HCT116 (cell line): ENCODE measurements at regions not wholly inside any gene's neighbourhood (a gene's known extent, or its start where the extent isn't known, plus 50 kb on each side); places are given as distances from the start of the nearest gene placed in this dataset.

Experiments used
- ATAC-seq: fragments of 200-7000 bp; cut with Tn5 transposase; 2 replicates; pipeline ENCODE4 v1.9.1; 2020; ENCODE audit warnings: mild to moderate bottlenecking, moderate library complexity
- BruUV-seq: library from RNA; stranded (reverse); fragments of 400-500 nt; replicated peaks from 2 replicates; lab custom pipeline; 2021; lab: Mats Ljungman, UMichigan
- CTCF ChIA-PET: fragments of 300-600 bp; sonication (Branson Sonifier 250); formaldehyde crosslinking; loops from one replicate; lab custom pipeline; 2021; ENCODE audit warnings: antibody characterized with exemption; lab: Charles Lee
- POLR2A ChIA-PET: fragments of 300-600, 350-600 bp; sonication (Branson Sonifier 250); formaldehyde crosslinking; loops from one replicate; lab custom pipeline; 2021; ENCODE audit warnings: antibody characterized with exemption; lab: Charles Lee
- RAD21 ChIA-PET, 2 experiments: fragments of 300-600 bp; sonication (Branson Sonifier 250); formaldehyde crosslinking; loops; one replicate each; lab custom pipeline; 2023; ENCODE audit warnings: low total read pairs in 2 of 2; ENCODE audit not compliant: uncharacterized antibody in 2 of 2, unreplicated experiment in 2 of 2, low non-redundant PET in 1 of 2; lab: Charles Lee
- DNase-seq: peaks from one replicate; pipeline ENCODE4 v3.0.0-alpha.2; 2010; ENCODE audit warnings: low read depth, low spot score
- H2AFZ ChIP-seq: fragments of 200-600 bp; shearing (Covaris generic), sonication (generic); 2 replicates; pipeline ENCODE4 v1.6.1; 2017; ENCODE audit warnings: low read depth, mixed run types, mixed read lengths, antibody characterized with exemption, low read length; ENCODE audit not compliant: poor library complexity, severe bottlenecking
- H3K27ac ChIP-seq: 2 replicates; pipeline ENCODE4 v1.5.1; 2012; ENCODE audit warnings: low read depth, low read length
- H3K27me3 ChIP-seq: fragments of 200-600 bp; sonication (generic); 2 replicates; pipeline ENCODE4 v1.6.1; 2016; ENCODE audit warnings: mixed run types, low read length, mixed read lengths; ENCODE audit not compliant: insufficient read depth
- H3K36me3 ChIP-seq, 2 experiments: fragments of 200-500 bp in 1 of 2; fragments of 200-600 bp in 1 of 2; sonication (Bioruptor generic) in 1 of 2; sonication (generic) in 1 of 2; 2 replicates each; pipeline versions ENCODE4 v1.5.1 to v1.6.1; 2014 to 2016; ENCODE audit warnings: low read length in 2 of 2, inconsistent platforms in 1 of 2, mixed read lengths in 1 of 2, mixed run types in 1 of 2; ENCODE audit not compliant: insufficient read depth in 2 of 2, control insufficient read depth in 1 of 2
- H3K4me1 ChIP-seq, 2 experiments: fragments of 200-600 bp in 1 of 2; sonication (generic) in 1 of 2; 2 replicates each; pipeline versions ENCODE4 v1.5.1 to v1.6.1; 2012 to 2017; ENCODE audit warnings: low read length in 2 of 2, inconsistent platforms in 1 of 2, mild to moderate bottlenecking in 1 of 2, mixed read lengths in 1 of 2, mixed run types in 1 of 2, moderate library complexity in 1 of 2; ENCODE audit not compliant: insufficient read depth in 2 of 2, control insufficient read depth in 1 of 2
- H3K4me2 ChIP-seq: fragments of 200-600 bp; sonication (generic); 2 replicates; pipeline ENCODE4 v1.6.1; 2017; ENCODE audit warnings: mixed run types, low read length, mixed read lengths
- H3K4me3 ChIP-seq, 2 experiments: fragments of 200-600 bp in 1 of 2; sonication (generic) in 1 of 2; replicated peaks in 1 of 2; 2 replicates each; pipeline ENCODE4 v1.5.1; 2011 to 2016; ENCODE audit warnings: low read length in 2 of 2, control low read depth in 1 of 2, low read depth in 1 of 2, mild to moderate bottlenecking in 1 of 2, mixed read lengths in 1 of 2, mixed run types in 1 of 2
- H3K79me2 ChIP-seq: fragments of 200-600 bp; sonication (generic); 2 replicates; pipeline ENCODE4 v1.6.1; 2017; ENCODE audit warnings: mild to moderate bottlenecking, mixed run types, low read length, moderate library complexity, mixed read lengths; ENCODE audit not compliant: insufficient read depth
- H3K9ac ChIP-seq: fragments of 200-600 bp; sonication (generic); 2 replicates; pipeline ENCODE4 v1.6.1; 2016; ENCODE audit warnings: low read length, mixed read lengths
- H3K9me2 ChIP-seq: fragments of 200-600 bp; sonication (generic), shearing (Covaris generic); 2 replicates; pipeline ENCODE4 v1.6.1; 2017; ENCODE audit warnings: mixed run types, mild to moderate bottlenecking, moderate library complexity; ENCODE audit not compliant: insufficient read depth
- H3K9me3 ChIP-seq, 2 experiments: fragments of 200-500 bp in 1 of 2; fragments of 200-600 bp in 1 of 2; sonication (Bioruptor generic) in 1 of 2; sonication (generic) in 1 of 2; 2 replicates each; pipeline ENCODE4 v1.6.1; 2014 to 2017; ENCODE audit warnings: low read length in 2 of 2, mixed read lengths in 2 of 2, inconsistent platforms in 1 of 2, low read depth in 1 of 2, mild to moderate bottlenecking in 1 of 2, mixed run types in 1 of 2, moderate library complexity in 1 of 2; ENCODE audit not compliant: control insufficient read depth in 1 of 2, insufficient read depth in 1 of 2
- H4K20me1 ChIP-seq: fragments of 200-600 bp; sonication (generic), shearing (Covaris generic); 2 replicates; pipeline ENCODE4 v1.6.1; 2017; ENCODE audit warnings: mixed run types, mild to moderate bottlenecking, moderate library complexity; ENCODE audit not compliant: insufficient read depth
- CEBPB ChIP-seq: IDR thresholded peaks from 2 replicates; pipeline ENCODE4 v1.6.1; 2012; ENCODE audit warnings: low read depth
- EGR1 ChIP-seq: IDR thresholded peaks from 2 replicates; pipeline ENCODE4 v1.6.1; 2012; ENCODE audit warnings: low read depth
- ELF1 ChIP-seq: IDR thresholded peaks from 2 replicates; pipeline ENCODE4 v1.6.1; 2012; ENCODE audit warnings: low read depth, borderline replicate concordance
- EZH2phosphoT487 ChIP-seq: fragments of 200-600 bp; IDR thresholded peaks from 2 replicates; pipeline ENCODE4 v1.6.1; 2018; ENCODE audit warnings: antibody characterized with exemption, borderline replicate concordance
- FOSL1 ChIP-seq: IDR thresholded peaks from 2 replicates; pipeline ENCODE4 v1.6.1; 2012; ENCODE audit warnings: low read depth
- JUND ChIP-seq: IDR thresholded peaks from 2 replicates; pipeline ENCODE4 v1.6.1; 2012
- POLR2A ChIP-seq: IDR thresholded peaks from 2 replicates; pipeline ENCODE4 v1.7.0; 2011; ENCODE audit warnings: borderline replicate concordance; ENCODE audit not compliant: insufficient read depth, insufficient read length; ENCODE audit errors: extremely low read depth
- POLR2AphosphoS5 ChIP-seq: IDR thresholded peaks from 2 replicates; pipeline ENCODE4 v1.6.1; 2011; ENCODE audit warnings: mild to moderate bottlenecking, low read depth, low read length, moderate library complexity
- RAD21 ChIP-seq: IDR thresholded peaks from 2 replicates; pipeline ENCODE4 v1.6.1; 2012; ENCODE audit warnings: low read depth, mild to moderate bottlenecking
- SIN3A ChIP-seq: IDR thresholded peaks from 2 replicates; pipeline ENCODE4 v1.6.1; 2012; ENCODE audit warnings: low read depth
- SP1 ChIP-seq: IDR thresholded peaks from 2 replicates; pipeline ENCODE4 v1.6.1; 2012; ENCODE audit warnings: low read depth
- TCF7L2 ChIP-seq: IDR thresholded peaks from 2 replicates; pipeline ENCODE4 v1.7.0; 2011; ENCODE audit warnings: borderline replicate concordance, inconsistent platforms; ENCODE audit not compliant: insufficient read depth, insufficient read length; ENCODE audit errors: extremely low read depth
- YY1 ChIP-seq: IDR thresholded peaks from 2 replicates; pipeline ENCODE4 v1.6.1; 2011; ENCODE audit warnings: low read length, low read depth, moderate library complexity, mild to moderate bottlenecking; ENCODE audit not compliant: insufficient replicate concordance; ENCODE audit errors: extremely low read depth
- ZFX ChIP-seq: fragments of 450-650 bp; IDR thresholded peaks from 2 replicates; pipeline ENCODE4 v1.6.1; 2017
- ZNF274 ChIP-seq: fragments of 200-500 bp; sonication (Bioruptor generic); IDR thresholded peaks from 2 replicates; pipeline ENCODE4 v1.6.1; 2014; ENCODE audit warnings: mild to moderate bottlenecking, low read depth, low read length, inconsistent platforms
- intact Hi-C: fragments of 100-400 bp; cut with micrococcal nuclease; formaldehyde crosslinking; loops from 2 replicates; pipeline ENCODE4 v1.10.0; 2022
- TF ChIP-seq, protein P1 (sequence below): IDR thresholded peaks from 2 replicates; pipeline ENCODE4 v1.6.1; 2012
- TF ChIP-seq, protein P2 (sequence below): IDR thresholded peaks from 2 replicates; pipeline ENCODE4 v1.6.1; 2012; ENCODE audit warnings: low read depth
- TF ChIP-seq, protein P3 (sequence below): IDR thresholded peaks from 2 replicates; pipeline ENCODE4 v1.6.1; 2011; ENCODE audit warnings: mild to moderate bottlenecking, low read length, moderate library complexity; ENCODE audit not compliant: insufficient replicate concordance; ENCODE audit errors: extremely low read depth

DNA sequence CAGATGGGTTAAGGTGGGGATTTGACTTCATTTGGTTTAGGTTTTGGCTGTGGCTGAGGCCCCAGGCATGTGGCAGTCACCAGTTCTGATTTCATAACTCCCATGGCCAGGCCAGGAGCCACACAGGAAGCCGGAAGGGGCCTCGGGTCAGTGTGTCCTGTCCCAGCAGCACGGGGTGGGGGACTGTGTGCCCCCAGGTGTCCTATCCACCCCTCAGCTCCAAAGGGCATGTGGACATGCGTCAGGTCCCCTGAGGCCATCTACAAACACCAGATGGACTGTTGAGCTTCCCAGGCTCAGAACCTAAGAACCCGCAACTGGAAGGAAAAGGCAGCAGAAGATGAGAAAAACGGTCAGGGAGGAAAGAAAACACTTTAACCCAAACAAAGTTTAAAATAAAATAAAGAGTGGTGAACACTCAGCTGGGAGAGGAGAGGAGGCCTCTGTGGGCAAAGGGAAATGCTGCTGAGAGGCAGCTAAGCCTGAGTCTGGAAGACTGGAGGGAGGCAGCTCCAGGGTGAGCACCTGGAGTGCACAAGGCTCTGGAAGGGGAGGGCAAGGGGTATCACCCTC lies 260.8 kb downstream of the AUH start:
- ChIA-PET CTCF (interaction anchor here (1.2 kb wide), 1 partner anchor 325 kb away, joined by 3 read pairs; no protein-coding TSS in a partner anchor), RAD21 (interaction anchor here in 1 of 2 experiments (1.2 kb wide), 1 partner anchor 90 kb away, joined by 6 read pairs; no protein-coding TSS in a partner anchor), POLR2A (interaction anchor here (1.2 kb wide), 1 partner anchor 12 kb away, joined by 3 read pairs; no protein-coding TSS in a partner anchor)
- Histone ChIP-seq H3K4me1 (peaks cover 25 to 49% of the 10 kb centered on the region in 2 experiments), H4K20me1 (no peaks in the 10 kb centered on the region), H3K4me3 (no peak overlapping the region), H3K9me2 (no peaks in the 10 kb centered on the region), H3K79me2 (no peaks in the 10 kb centered on the region), H3K27ac (peak overlapping the region; percentile 45), H3K9me3 (no peaks in the 10 kb centered on the region), H2AFZ (no peak overlapping the region), H3K36me3 (no peaks in the 10 kb centered on the region), H3K9ac (no peak overlapping the region), H3K4me2 (peak overlapping the region; percentile 61), H3K27me3 (no peaks in the 10 kb centered on the region)
- ATAC-seq, result peak; percentile 10; the same call in 1 of the 2 replicates
- intact Hi-C loops, result no loop called here
- BruUV-seq, result no TSS peak
- no peak for DNase-seq
- no peak for TF ChIP-seq POLR2A
- no peak for TF ChIP-seq POLR2AphosphoS5
- no peak; the same call in 1 of the 2 replicates for TF ChIP-seq CEBPB
- no peak for TF ChIP-seq EGR1
- TF ChIP-seq ZNF274, result no peak
- no peak for TF ChIP-seq FOSL1
- TF ChIP-seq ZFX, result no peak
- no peak for TF ChIP-seq EZH2phosphoT487
- TF ChIP-seq ELF1, result no peak
- no peak for TF ChIP-seq SP1
- TF ChIP-seq TCF7L2, result no peak
- TF ChIP-seq SIN3A, result no peak
- TF ChIP-seq, protein P1, sequence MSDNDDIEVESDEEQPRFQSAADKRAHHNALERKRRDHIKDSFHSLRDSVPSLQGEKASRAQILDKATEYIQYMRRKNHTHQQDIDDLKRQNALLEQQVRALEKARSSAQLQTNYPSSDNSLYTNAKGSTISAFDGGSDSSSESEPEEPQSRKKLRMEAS, result no peak
- TF ChIP-seq RAD21, result no peak
- TF ChIP-seq YY1, result no peak
- TF ChIP-seq, protein P2, sequence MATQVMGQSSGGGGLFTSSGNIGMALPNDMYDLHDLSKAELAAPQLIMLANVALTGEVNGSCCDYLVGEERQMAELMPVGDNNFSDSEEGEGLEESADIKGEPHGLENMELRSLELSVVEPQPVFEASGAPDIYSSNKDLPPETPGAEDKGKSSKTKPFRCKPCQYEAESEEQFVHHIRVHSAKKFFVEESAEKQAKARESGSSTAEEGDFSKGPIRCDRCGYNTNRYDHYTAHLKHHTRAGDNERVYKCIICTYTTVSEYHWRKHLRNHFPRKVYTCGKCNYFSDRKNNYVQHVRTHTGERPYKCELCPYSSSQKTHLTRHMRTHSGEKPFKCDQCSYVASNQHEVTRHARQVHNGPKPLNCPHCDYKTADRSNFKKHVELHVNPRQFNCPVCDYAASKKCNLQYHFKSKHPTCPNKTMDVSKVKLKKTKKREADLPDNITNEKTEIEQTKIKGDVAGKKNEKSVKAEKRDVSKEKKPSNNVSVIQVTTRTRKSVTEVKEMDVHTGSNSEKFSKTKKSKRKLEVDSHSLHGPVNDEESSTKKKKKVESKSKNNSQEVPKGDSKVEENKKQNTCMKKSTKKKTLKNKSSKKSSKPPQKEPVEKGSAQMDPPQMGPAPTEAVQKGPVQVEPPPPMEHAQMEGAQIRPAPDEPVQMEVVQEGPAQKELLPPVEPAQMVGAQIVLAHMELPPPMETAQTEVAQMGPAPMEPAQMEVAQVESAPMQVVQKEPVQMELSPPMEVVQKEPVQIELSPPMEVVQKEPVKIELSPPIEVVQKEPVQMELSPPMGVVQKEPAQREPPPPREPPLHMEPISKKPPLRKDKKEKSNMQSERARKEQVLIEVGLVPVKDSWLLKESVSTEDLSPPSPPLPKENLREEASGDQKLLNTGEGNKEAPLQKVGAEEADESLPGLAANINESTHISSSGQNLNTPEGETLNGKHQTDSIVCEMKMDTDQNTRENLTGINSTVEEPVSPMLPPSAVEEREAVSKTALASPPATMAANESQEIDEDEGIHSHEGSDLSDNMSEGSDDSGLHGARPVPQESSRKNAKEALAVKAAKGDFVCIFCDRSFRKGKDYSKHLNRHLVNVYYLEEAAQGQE, result no peak
- TF ChIP-seq, protein P3, sequence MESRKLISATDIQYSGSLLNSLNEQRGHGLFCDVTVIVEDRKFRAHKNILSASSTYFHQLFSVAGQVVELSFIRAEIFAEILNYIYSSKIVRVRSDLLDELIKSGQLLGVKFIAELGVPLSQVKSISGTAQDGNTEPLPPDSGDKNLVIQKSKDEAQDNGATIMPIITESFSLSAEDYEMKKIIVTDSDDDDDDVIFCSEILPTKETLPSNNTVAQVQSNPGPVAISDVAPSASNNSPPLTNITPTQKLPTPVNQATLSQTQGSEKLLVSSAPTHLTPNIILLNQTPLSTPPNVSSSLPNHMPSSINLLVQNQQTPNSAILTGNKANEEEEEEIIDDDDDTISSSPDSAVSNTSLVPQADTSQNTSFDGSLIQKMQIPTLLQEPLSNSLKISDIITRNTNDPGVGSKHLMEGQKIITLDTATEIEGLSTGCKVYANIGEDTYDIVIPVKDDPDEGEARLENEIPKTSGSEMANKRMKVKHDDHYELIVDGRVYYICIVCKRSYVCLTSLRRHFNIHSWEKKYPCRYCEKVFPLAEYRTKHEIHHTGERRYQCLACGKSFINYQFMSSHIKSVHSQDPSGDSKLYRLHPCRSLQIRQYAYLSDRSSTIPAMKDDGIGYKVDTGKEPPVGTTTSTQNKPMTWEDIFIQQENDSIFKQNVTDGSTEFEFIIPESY, result no peak
- TF ChIP-seq JUND, result no peak
